Transverse colon (tissue), 4 donors: ENCODE measurements at regions not wholly inside any gene's neighbourhood (a gene's known extent, or its start where the extent isn't known, plus 50 kb on each side); places are given as distances from the start of the nearest gene placed in this dataset.

Experiments
- CTCF ChIP-seq, 5 experiments: fragments of 200-600 bp in 3 of 5; fragments of 450-650 bp in 2 of 5; sonication (generic) in 3 of 5; IDR thresholded peaks; 1 replicate in 2 of 5; 2 replicates in 3 of 5; pipeline ENCODE4 v1.5.1; 2016 to 2017; ENCODE audit warnings: antibody characterized with exemption in 5 of 5, inconsistent platforms in 3 of 5, mild to moderate bottlenecking in 2 of 5, moderate library complexity in 1 of 5
- POLR2A ChIP-seq: fragments of 450-650 bp; IDR thresholded peaks from one replicate; pipeline ENCODE4 v1.6.1; 2016; ENCODE audit warnings: antibody characterized with exemption, mild to moderate bottlenecking, moderate library complexity
- POLR2AphosphoS5 ChIP-seq, 3 donors: sonication (generic); formaldehyde crosslinking; IDR thresholded peaks; one replicate each; pipeline ENCODE4 v1.6.1; 2016; ENCODE audit warnings: antibody characterized with exemption in 3 of 3

GRCh38 chr12:124395986-124396385 is 101.1 kb downstream of the RFLNA start:
- TF ChIP-seq POLR2A (no peak), POLR2AphosphoS5 (IDR thresholded peaks at IDR 0.05) (no peak), CTCF (IDR thresholded peaks at IDR 0.05) (no peak)
